Coronary artery (tissue), 2 donors: ENCODE measurements at regions not wholly inside any gene's neighbourhood (a gene's known extent, or its start where the extent isn't known, plus 50 kb on each side); places are given as distances from the start of the nearest gene placed in this dataset.

Source experiments
- DNase-seq: peaks from one replicate; pipeline ENCODE4 v3.0.0-alpha.2; 2017; ENCODE audit warnings: low spot score
- H3K27ac ChIP-seq, 2 donors: fragments of 200-600 bp; sonication (generic); one replicate each; pipeline ENCODE4 v1.5.1; 2016 to 2019
- H3K4me3 ChIP-seq: fragments of 200-600 bp; sonication (generic); 2 replicates; pipeline ENCODE4 v1.5.1; 2016; ENCODE audit warnings: mild to moderate bottlenecking, moderate library complexity
- CTCF ChIP-seq: fragments of 200-600 bp; sonication (generic); IDR thresholded peaks from one replicate; pipeline ENCODE4 v1.5.1; 2019; ENCODE audit warnings: antibody characterized with exemption

- no peak overlapping the region for H3K4me3 ChIP-seq
- TF ChIP-seq CTCF, result no peak
- no peak for DNase-seq
- H3K27ac ChIP-seq, result no peak overlapping the region
Measured at GRCh38 chr6:114989279-114989964, 646.6 kb upstream of the HS3ST5 start.

- no peak for TF ChIP-seq CTCF
- Histone ChIP-seq H3K4me3 (no peak overlapping the region), H3K27ac (no peak overlapping the region)
- no peak for DNase-seq
Measured at GRCh38 chr6:114987281-114987680, 644.5 kb upstream of the HS3ST5 start.

- DNase-seq, result no peak
- Histone ChIP-seq H3K4me3 (no peak overlapping the region), H3K27ac (no peak overlapping the region)
- TF ChIP-seq CTCF, result no peak
Measured at GRCh38 chr6:114955363-114955762, 612.5 kb upstream of the HS3ST5 start.

DNA sequence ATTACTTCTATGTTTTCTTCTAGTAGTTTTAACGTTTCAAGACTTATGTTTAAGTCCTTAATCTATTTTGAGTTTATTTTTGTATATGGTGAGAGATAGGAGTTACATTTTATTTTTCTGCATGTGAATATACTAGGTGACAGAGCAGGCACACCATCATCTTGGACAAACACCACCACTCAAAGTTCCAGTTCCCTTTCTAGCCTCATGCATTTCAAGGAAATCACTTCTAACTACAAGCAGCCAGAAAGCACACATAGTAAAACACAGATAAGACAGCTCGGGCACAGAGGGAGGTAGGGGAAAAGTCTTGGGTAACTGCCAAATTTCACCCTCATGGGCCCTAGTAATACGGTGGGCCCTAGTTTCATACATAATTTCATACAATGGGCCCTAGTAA is 609.4 kb upstream of the HS3ST5 start:
- DNase-seq, result no peak
- TF ChIP-seq CTCF, result no peak

GRCh38 chr6:114945392-114945791 is 602.6 kb upstream of the HS3ST5 start:
- Histone ChIP-seq H3K4me3 (no peak overlapping the region), H3K27ac (no peak overlapping the region)
- DNase-seq, result no peak
- no peak for TF ChIP-seq CTCF

More for the DNA sequence above, 609.4 kb upstream of the HS3ST5 start:
- no peak overlapping the region for H3K4me3 ChIP-seq
- H3K27ac ChIP-seq, result no peak overlapping the region

GRCh38 chr6:114941078-114941477 is 598.3 kb upstream of the HS3ST5 start:
- no peak for TF ChIP-seq CTCF
- no peak for DNase-seq
- no peak overlapping the region for H3K4me3 ChIP-seq
- no peak overlapping the region for H3K27ac ChIP-seq

DNA sequence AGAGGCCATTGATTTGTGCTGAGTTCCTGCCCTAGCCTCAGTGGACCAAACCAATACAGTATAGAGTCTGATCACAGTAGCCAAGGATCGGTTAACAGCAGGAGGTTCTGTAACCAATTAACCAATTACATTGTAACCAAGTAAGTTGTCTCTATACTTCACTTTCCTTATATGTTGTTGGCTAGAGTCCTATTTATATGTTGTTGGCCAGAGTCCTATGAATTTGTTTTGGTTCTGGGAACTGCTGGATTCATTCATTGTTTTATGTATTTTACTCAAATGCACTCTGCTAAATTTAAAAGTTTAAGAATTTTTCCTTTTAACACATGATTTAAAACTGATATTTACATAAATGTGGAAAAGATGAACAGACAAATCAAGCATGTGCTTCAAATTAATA is 597.4 kb upstream of the HS3ST5 start:
- H3K27ac ChIP-seq, result no peak overlapping the region
- H3K4me3 ChIP-seq, result no peak overlapping the region
- no peak for TF ChIP-seq CTCF
- DNase-seq, result no peak
